ENCODE measurements at regions not wholly inside any gene's neighbourhood (a gene's known extent, or its start where the extent isn't known, plus 50 kb on each side); places are given as distances from the start of the nearest gene placed in this dataset.

DNA sequence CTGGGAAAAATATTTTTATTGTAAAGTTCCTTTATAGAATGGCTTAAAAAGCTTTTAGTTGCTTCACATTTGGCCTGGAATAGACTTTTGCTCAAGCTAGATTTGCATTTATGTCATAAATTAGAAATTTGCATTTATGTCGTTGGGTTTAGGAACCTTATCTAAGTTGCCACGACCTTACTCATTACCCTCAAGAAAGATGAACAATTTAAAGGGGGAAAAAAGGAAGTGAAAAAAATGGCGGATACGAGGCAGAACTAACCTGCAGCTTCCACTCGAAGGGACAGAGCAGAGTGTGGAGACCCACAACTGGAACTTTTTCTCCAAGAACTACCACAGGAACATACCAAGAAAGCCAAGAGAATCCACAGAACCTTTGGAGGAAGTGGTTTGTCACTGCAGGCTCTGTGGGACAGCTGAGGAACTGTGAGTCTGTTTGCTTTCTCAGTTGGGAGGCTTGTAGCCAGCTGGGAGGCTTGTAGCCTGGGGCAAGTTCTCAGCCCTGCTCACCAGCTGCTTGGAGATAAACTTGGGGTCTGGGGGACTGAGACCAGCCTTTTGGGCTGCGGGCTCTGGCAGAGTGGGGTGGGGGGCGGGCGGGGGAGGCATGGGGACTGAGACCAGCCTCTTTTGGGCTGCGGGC is 349.9 kb upstream of the MEIS1 start:
- no peak for DNase-seq

- DNase-seq = no peak
Observed at GRCh38 chr2:66082581-66082980, 352.3 kb upstream of the MEIS1 start.

DNA sequence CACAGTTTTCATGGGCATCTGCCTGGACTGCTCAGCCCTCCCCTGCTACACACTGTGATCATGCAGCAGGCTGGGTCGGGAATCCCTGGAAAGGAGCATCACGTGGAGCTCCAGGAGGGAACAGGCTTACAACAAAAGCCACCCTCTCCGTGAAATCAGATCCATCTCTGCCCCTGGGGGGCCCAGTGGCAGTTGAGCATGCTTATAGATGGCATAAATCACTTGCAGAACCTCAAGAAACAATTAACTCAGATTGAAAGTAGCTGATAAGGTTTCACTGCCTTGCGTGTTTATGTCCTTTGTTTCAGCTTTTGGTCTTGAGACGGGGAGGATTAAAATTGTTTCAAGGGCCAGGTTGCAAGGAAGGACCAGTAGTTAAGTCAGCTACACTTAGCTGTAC is 354.8 kb upstream of the MEIS1 start:
- DNase-seq = no peak

DNA sequence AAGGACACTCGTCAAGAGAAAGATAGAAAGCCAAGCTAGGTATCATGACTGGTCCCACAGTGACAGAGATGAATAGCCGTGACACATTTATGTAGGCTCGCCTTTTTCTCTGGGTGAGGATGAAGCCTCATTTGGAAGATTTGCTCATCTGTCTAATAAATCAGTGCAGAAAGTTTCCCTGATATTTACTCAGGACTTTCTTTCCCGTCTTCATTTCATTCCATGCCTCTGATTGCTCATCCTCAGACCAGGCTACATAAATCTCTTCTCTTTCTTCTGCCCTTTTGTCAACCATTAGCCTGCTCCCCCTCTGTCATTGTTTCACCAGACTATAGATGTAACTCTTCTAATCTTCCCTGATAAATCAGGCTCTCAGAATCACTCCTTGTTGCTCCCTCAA is 361.8 kb upstream of the MEIS1 start:
- no peak for DNase-seq

DNA sequence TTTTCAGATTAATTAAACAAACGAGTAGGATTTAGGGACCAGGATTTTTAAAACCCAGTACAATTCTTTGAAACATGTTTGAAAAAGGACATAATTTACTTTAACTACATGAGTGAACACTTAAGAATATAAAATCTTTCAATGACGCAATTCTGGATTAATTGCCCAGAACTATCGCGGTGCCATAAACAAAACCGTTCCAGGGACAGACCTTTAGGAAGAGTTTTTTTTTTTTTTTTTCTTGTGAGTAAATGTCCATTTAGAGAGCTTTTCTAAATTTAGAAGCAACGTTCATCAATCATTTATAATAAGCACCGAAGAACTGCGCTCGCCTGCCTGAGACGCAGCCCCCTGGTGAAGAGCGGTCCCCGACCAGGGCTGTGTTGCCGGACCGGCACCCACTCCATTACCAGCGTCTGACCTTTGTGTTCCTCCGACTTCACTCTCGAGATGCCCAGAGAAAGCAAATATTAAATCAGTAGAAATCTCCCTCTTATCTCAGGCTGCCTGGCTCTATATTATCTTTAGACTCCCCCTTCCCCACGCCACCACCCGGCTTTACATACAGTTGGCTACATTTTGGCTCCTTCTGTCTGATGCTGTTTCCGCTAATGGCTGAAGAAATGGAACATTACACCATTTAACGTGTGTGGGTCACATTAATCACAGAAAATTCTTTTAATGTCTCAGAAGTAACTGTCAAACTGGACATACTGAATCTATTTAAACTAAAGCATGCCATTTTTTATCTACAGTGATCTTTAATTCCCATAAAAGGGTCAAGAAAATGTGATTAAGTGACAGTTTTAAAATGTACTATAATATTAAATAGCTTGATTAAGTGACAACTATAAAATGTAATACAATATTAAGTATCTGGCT is 364.0 kb upstream of the MEIS1 start:
- no peak for DNase-seq

- no peak for DNase-seq
Observed at GRCh38 chr2:66069937-66070720, 364.8 kb upstream of the MEIS1 start.

DNA sequence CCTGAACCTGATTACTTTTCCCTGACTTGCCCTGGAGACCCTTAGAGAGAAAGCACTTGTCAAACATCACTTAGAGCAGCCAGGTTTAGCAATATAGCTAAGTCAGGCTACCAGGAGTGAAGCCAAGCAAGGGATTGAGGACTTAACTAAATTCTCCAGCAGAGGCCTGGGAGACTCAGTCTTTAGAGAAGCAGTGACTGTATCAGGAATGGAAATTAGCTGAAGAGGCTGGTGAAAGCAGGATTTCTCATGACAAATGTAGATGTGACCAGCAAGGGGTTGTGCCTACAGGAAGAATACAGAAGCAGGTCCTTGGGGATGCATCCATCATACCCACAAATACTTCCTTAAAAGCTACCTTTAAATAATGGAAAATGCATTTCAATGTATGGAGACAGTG is 368.9 kb upstream of the MEIS1 start:
- DNase-seq = no peak

DNA sequence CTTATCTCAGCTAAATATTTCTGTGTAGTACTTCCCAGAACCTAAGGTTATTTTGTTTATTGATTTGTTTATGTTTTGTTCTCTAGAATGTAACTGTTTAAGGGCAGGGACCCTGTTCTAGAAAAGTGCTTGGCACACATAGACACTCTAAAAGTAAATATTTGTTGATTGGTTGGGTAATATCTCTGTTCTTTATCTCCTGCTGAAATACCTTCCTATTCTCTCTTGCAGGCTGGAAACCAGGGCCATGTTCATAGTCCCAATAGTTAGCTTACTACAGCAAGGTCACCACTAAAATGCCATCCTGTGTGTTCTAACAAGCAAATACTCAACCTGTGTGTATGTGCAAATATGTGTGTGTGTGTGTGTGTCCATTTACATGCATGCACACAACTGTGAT is 375.6 kb upstream of the MEIS1 start:
- DNase-seq = no peak

DNA sequence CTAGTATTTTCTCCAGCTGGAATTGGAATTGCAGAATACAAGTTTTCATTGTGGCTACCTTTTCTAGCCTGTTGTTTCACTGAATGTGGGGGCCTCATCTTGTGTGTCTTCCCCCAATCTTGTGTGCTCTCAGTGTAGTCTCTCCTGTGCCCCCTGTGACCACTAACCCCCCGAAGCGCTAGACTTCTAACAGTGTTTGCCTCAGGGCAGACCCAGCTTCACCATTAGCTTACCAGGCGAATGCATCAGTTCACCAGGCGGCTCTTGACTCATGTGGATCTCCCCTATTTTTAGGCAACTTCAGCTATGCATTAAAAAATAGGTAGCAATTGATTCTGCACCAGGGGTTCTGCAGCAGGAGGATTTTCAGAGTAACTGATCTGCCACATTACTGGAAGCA is 376.2 kb upstream of the MEIS1 start:
- DNase-seq = no peak

- no peak for DNase-seq
Observed at GRCh38 chr2:66057844-66058243, 377.1 kb upstream of the MEIS1 start.

DNA sequence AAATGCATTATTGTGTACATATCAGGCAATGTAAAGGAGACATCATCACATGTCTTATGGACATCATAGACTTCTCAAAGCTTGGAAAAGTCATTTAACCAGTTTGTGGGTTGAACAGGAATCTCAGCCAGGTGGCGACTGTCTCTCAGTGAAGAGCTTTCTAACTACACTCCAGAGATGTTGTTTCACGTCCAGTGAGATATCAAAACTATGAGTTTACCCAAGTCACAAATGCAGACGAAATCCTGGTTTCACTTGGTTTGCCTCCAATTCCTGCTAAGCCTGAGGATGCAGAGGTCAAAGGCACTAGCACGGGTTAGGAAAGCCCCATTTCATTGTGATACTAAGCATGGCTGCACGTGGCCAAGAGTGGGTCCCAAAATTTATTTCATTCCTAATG is 384.5 kb upstream of the MEIS1 start:
- DNase-seq = no peak

DNA sequence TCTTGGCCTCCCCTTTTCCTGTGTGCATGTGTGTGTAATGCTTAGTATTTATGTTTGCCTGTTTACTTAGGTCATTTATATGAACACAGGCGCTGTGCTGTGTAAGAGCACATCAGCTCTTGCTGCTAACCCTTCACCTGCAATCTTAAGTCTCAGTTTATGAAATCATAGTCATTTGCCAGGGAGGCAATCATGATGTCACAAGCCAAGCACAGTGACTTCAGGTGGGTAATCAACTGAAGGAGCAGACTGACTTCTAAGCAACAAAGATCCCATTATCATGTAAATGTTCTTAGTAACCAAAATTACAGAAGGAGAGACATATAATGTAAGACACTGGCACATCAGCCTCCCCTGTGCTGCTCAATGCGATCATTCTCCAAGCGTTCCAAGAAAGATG is 386.3 kb upstream of the MEIS1 start:
- no peak for DNase-seq

- peak; percentile 10 for DNase-seq
Observed at GRCh38 chr2:66041902-66042657, 392.8 kb upstream of the MEIS1 start.

DNA sequence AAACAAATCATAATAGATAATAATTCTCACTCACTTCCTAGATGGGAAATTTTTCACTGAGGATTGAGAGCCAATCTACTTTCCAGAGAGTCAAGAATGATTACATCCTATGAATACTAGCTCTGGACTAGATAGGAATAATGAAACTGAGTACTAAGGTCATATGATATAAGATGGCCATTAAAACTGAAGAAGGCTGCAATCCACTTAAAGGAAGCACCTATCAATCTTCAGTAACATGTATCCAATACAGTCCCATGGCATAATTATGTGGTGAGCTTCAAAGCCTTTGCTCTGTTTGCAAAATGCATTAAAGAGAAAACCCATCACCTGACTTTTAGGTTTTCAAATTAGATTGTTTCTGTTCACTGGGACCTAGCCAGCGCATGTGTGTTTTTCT is 398.0 kb upstream of the MEIS1 start:
- no peak for DNase-seq

- DNase-seq = no peak
Observed at GRCh38 chr2:66034467-66034866, 400.5 kb upstream of the MEIS1 start.

DNA sequence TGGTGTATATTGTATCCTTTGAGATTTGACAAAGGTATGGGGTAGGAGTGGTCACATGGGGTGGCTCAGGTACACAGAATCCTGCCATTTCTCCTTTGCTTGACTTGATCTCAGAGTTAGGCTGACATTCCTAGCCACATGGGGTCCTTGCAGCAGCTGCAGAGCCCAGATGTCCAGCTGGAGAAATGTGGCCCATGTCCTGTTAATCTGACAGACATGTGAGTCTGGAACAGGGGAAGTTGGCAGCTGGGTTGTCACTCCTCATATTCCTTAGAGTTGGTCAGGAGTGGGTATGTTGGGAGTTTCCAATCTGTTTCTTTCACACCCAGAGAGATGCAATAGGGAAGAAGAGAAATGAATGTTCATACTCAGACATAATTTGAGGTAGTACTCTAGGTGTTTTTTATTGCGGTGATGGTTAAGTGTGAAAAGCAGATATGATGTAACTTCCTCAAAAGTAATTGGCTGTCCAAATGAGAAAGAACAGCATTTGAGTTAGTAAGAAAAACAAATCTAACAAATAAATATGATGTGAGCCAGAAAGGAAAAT is 402.6 kb upstream of the MEIS1 start:
- no peak for DNase-seq

- DNase-seq = no peak
Observed at GRCh38 chr2:66031236-66031635, 403.7 kb upstream of the MEIS1 start.

DNA sequence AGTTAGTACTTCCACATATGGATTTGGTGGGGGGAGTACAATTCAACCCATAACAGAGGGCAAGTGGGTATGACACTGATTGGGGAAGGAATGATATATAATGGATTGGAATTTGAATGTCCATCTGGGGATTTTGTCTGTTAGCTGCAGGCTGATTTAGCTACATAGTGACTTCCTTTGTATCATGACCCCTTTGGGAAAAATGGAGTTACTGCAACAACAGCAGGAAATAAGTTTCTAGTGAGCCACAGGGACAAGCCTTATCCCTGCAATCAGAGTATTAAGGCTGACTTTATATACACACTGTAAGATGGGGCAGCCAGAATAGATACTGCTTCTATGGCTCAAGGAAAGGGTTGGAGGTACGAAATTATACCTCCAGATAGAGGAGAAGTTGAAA is 404.4 kb upstream of the MEIS1 start:
- no peak for DNase-seq

- DNase-seq = no peak
Observed at GRCh38 chr2:66024391-66024790, 410.5 kb upstream of the MEIS1 start.

DNA sequence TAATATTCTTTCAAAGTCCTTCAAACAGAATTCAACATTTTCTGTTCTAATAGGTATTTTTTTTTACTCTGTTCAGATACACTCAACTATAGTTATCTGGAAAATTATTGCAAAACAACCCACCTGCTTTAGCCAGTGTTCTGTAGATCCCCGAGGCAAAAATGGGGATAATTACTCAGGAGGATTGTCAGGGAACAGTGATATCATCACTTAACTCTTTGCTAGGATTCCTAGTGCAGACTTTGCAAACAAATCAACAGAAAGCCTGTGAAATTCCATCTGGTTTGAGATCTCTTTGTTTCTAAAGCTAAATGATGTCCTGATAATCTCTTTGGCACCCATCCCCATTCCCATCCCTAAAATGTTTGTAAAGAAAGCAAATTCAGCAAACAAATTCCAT is 413.6 kb upstream of the MEIS1 start:
- DNase-seq = no peak

DNA sequence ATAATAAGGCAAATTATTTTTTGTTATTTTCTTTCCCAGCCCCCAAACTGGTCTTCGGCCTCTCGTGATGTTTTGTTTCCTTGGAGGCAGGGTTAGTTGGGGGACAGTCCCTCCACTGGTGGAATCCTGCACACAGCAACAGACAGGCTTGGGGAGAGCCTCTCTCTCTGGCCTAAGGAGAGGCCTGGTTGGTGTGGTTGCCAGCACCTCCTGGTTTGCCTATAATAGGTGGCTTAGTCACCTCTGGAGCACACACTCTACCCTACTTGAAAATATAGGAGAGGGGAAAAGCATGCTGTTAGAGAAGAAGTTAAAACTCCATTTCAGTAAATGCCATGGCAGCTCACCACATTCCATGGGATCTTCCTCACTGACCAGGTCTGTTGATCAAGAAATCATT is 417.2 kb upstream of the MEIS1 start:
- no peak for DNase-seq

- no peak for DNase-seq
Observed at GRCh38 chr2:66014450-66014849, 420.5 kb upstream of the MEIS1 start.

DNA sequence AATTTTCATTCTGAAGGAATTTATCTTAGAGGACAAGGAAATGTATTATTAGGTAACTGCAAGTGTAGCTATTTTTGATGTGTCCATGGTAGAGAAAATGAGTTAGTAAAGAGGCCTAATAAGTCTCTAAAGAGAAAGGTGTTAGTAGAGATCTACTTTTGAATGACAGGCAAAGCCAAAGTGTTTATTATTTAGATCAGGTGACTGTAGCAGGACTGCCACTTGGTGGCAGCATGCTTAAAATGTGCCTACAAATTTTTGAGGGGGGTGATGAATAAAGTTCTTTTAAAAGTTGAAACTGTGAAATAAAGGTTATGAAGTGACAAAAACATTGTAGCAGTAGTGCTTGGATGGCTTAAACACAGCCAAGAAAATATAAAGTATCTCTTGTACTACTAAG is 421.5 kb upstream of the MEIS1 start:
- no peak for DNase-seq

Data from activated CD4-positive, alpha-beta T cell treated with anti-CD3 and anti-CD28 coated beads, Interleukin-2, amount 50 U/mL, for 16 hours (primary cell).